NB4 (cell line): ENCODE measurements at regions not wholly inside any gene's neighbourhood (a gene's known extent, or its start where the extent isn't known, plus 50 kb on each side); places are given as distances from the start of the nearest gene placed in this dataset.

Source experiments
- DNase-seq: peaks from one replicate; pipeline ENCODE4 v3.0.0; 2010; ENCODE audit warnings: low read depth
- H3K4me3 ChIP-seq: one replicate; pipeline ENCODE4 v1.5.1; 2011; ENCODE audit warnings: mild to moderate bottlenecking, low read depth, low read length, moderate library complexity
- CTCF ChIP-seq: IDR thresholded peaks from one replicate; pipeline ENCODE4 v1.5.1; 2012; ENCODE audit warnings: low read depth, low read length
- MAX ChIP-seq: IDR thresholded peaks from 2 replicates; pipeline ENCODE4 v1.6.1; 2011; ENCODE audit warnings: low read depth, low read length
- MYC ChIP-seq: IDR thresholded peaks from 2 replicates; pipeline ENCODE4 v1.6.1; 2011; ENCODE audit warnings: low read depth, low read length
- POLR2A ChIP-seq: IDR thresholded peaks from 2 replicates; pipeline ENCODE4 v1.6.1; 2011; ENCODE audit warnings: mild to moderate bottlenecking; ENCODE audit not compliant: insufficient read length; ENCODE audit errors: extremely low read depth

GRCh38 chr6:54991761-54992330 is 145.3 kb downstream of the FAM83B start:
- no peak overlapping the region for H3K4me3 ChIP-seq
- no peak for DNase-seq
- TF ChIP-seq MAX (no peak), CTCF (no peak), POLR2A (no peak), MYC (no peak)

- no peak for TF ChIP-seq POLR2A
- TF ChIP-seq CTCF, result peak; percentile 57
- no peak for TF ChIP-seq MAX
- peak; percentile 32 for DNase-seq
- no peak overlapping the region for H3K4me3 ChIP-seq
These were observed 146.2 kb downstream of the FAM83B start for GRCh38 chr6:54992789-54993188.

- no peak for DNase-seq
- no peak overlapping the region for H3K4me3 ChIP-seq
- no peak for TF ChIP-seq CTCF
- TF ChIP-seq POLR2A, result no peak
- TF ChIP-seq MYC, result no peak
- no peak for TF ChIP-seq MAX
These were observed 146.7 kb downstream of the FAM83B start for GRCh38 chr6:54993294-54993693.

GRCh38 chr6:54993948-54994347 is 147.4 kb downstream of the FAM83B start:
- DNase-seq, result no peak
- no peak overlapping the region for H3K4me3 ChIP-seq
- no peak for TF ChIP-seq MYC
- no peak for TF ChIP-seq POLR2A
- TF ChIP-seq CTCF, result no peak
- no peak for TF ChIP-seq MAX

GRCh38 chr6:54998576-54998975 is 152.0 kb downstream of the FAM83B start:
- DNase-seq, result no peak
- TF ChIP-seq MYC, result no peak
- TF ChIP-seq CTCF, result no peak
- no peak for TF ChIP-seq POLR2A
- TF ChIP-seq MAX, result no peak
- H3K4me3 ChIP-seq, result no peak overlapping the region
